ENCODE measurements at regions not wholly inside any gene's neighbourhood (a gene's known extent, or its start where the extent isn't known, plus 50 kb on each side); places are given as distances from the start of the nearest gene placed in this dataset.

DNA sequence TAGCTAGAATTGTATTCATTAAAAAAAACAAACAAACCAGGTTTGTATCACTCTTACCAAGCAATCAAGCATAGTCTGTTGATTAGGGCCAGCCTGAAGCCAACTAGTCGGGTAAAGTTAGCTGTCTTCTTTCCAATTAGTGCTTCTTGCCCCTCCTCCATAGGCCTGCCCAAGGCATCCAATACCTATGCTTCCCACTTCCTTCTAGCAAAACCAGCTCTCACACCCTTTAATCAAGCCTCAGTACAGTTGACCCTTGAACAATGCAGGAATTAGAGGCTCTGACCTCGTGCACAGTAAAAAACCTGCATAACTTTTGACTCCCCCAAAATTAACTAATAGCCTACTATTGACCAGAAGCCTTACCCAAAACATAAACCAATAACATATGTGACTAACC lies 119.1 kb upstream of the DTNBP1 start:
- peaks cover 4% of the 10 kb centered on the region for H3K27me3 ChIP-seq (ENCODE audit: low read depth)
- ATAC-seq: no peak

DNA sequence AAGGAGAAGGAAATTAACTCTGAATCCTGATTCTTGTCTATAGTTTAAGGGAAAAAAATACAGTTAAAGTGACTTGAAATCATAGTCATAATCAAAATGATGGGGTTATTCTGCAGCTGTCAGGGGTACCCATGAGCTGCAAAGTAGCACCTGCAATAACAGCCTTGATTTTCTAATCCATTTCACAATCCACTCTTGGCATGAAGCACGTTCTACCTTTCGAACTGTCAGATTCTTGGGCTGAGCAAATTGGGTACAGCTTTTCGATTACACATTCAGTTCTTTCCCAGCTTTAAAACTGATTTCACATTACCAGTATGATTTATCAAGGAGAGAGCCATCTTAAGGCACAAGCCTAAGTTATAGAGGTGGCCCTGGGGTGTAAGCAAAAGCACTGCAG lies 118.5 kb upstream of the DTNBP1 start:
- no peaks in the 10 kb centered on the region for H3K4me1 ChIP-seq
- no peak for ATAC-seq
- no peak overlapping the region for H3K4me3 ChIP-seq
- intact Hi-C loops (cut with DNase I): no loop called here
- no peak for DNase-seq
- H3K27ac ChIP-seq: no peak overlapping the region
- TF ChIP-seq, protein P1, sequence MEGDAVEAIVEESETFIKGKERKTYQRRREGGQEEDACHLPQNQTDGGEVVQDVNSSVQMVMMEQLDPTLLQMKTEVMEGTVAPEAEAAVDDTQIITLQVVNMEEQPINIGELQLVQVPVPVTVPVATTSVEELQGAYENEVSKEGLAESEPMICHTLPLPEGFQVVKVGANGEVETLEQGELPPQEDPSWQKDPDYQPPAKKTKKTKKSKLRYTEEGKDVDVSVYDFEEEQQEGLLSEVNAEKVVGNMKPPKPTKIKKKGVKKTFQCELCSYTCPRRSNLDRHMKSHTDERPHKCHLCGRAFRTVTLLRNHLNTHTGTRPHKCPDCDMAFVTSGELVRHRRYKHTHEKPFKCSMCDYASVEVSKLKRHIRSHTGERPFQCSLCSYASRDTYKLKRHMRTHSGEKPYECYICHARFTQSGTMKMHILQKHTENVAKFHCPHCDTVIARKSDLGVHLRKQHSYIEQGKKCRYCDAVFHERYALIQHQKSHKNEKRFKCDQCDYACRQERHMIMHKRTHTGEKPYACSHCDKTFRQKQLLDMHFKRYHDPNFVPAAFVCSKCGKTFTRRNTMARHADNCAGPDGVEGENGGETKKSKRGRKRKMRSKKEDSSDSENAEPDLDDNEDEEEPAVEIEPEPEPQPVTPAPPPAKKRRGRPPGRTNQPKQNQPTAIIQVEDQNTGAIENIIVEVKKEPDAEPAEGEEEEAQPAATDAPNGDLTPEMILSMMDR (IDR thresholded peaks at IDR 0.05): no peak
- no peaks in the 10 kb centered on the region for H3K36me3 ChIP-seq
- no peaks in the 10 kb centered on the region for H3K9me3 ChIP-seq
- peaks cover 4% of the 10 kb centered on the region for H3K27me3 ChIP-seq (ENCODE audit: low read depth)

More for the DNA sequence above, 119.1 kb upstream of the DTNBP1 start:
- H3K27ac ChIP-seq: no peak overlapping the region
- TF ChIP-seq, protein P1 (IDR thresholded peaks at IDR 0.05): no peak
- H3K36me3 ChIP-seq: no peaks in the 10 kb centered on the region
- no peak overlapping the region for H3K4me3 ChIP-seq
- intact Hi-C loops (cut with DNase I): no loop called here
- DNase-seq: no peak
- H3K4me1 ChIP-seq: no peaks in the 10 kb centered on the region
- no peaks in the 10 kb centered on the region for H3K9me3 ChIP-seq

DNA sequence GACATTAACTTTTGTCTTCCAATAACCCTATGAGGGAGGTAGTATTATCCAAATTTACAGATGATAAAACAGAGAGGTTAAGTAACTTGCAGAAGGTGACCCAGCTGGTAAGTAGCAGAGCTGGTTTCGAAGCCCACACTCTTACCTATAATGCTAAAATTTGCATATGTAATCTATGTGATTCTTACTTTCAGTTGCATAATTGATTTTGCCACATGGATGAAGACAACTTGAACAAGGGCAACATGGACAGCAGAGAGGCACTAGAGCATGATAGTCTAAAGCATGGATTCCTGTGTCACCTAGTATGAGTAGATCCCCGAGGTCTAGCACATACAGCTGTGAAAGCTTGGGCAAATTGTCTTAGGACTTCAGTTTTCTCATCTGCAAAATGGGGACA lies 117.6 kb upstream of the DTNBP1 start:
- H3K27ac ChIP-seq: no peak overlapping the region
- no peak overlapping the region for H3K4me3 ChIP-seq
- H3K27me3 ChIP-seq (ENCODE audit: low read depth): peaks cover 4% of the 10 kb centered on the region
- no peaks in the 10 kb centered on the region for H3K4me1 ChIP-seq
- intact Hi-C loops (cut with DNase I): no loop called here
- no peaks in the 10 kb centered on the region for H3K9me3 ChIP-seq
- no peaks in the 10 kb centered on the region for H3K36me3 ChIP-seq
- ATAC-seq (no peak), DNase-seq (no peak)
- TF ChIP-seq, protein P1 (IDR thresholded peaks at IDR 0.05): no peak

DNA sequence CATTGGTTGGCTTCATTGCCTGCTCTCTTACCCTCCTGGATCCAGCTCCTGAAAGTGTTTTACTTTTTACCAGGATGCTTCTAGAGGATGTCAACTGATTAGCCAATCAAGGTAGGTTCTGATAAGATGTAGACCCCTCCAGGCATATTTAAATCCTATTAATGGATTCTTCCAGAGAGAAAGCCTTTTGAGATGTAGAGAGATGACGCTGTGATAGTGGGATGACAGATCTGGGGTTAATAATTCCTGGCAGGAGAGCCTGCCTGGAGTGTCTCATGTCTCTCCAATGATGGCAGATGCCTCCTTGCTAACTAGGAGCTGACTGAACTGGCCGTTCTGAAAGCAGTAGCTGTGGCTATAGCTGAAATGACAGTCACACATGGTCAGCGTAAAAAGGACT lies 116.9 kb upstream of the DTNBP1 start:
- Histone ChIP-seq H3K4me1 (no peaks in the 10 kb centered on the region), H3K36me3 (no peaks in the 10 kb centered on the region), H3K27me3 (ENCODE audit: low read depth) (peaks cover 4% of the 10 kb centered on the region), H3K9me3 (no peaks in the 10 kb centered on the region), H3K27ac (no peak overlapping the region), H3K4me3 (no peak overlapping the region)
- ATAC-seq: no peak
- TF ChIP-seq, protein P1 (IDR thresholded peaks at IDR 0.05): no peak
- DNase-seq: no peak
- intact Hi-C loops (cut with DNase I): loop anchor here (5.0 kb wide), 1 partner anchor 53 kb away; no protein-coding TSS in a partner anchor

DNA sequence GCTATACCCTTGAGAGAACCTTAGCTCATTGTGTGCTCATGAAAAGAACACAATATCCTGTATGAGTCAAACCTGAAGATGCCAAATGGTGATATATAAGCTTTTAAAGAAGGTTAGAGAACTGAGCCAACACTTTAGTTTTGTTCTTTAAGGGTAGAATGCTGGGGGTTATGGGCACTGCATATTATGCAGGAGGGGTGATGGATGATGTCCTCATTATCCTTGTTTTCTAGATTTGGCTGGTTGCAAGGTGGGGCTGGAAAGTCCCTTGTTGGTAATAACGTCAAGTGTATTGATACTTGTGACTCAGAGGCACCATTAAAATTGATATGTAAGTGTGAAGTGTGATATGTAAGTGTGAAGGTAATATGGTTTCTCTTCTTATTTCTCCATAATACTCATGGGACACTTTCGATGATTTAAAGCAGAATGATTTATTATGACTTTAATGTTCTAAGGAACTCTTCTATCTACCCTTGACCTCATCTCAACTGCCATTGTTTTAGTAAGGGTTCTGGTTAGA lies 113.7 kb upstream of the DTNBP1 start:
- H3K4me1 ChIP-seq: no peaks in the 10 kb centered on the region
- intact Hi-C loops (cut with DNase I): loop anchor here (5.0 kb wide), 1 partner anchor 56 kb away; no protein-coding TSS in a partner anchor
- TF ChIP-seq, protein P1 (IDR thresholded peaks at IDR 0.05): no peak
- DNase-seq (no peak), ATAC-seq (no peak)
- peaks cover 4% of the 10 kb centered on the region for H3K27me3 ChIP-seq (ENCODE audit: low read depth)
- no peak overlapping the region for H3K4me3 ChIP-seq
- H3K9me3 ChIP-seq: no peaks in the 10 kb centered on the region
- H3K36me3 ChIP-seq: no peaks in the 10 kb centered on the region
- H3K27ac ChIP-seq: no peak overlapping the region

Data from lower lobe of right lung (tissue), 2 donors.